ENCODE measurements at regions not wholly inside any gene's neighbourhood (a gene's known extent, or its start where the extent isn't known, plus 50 kb on each side); places are given as distances from the start of the nearest gene placed in this dataset.

DNA sequence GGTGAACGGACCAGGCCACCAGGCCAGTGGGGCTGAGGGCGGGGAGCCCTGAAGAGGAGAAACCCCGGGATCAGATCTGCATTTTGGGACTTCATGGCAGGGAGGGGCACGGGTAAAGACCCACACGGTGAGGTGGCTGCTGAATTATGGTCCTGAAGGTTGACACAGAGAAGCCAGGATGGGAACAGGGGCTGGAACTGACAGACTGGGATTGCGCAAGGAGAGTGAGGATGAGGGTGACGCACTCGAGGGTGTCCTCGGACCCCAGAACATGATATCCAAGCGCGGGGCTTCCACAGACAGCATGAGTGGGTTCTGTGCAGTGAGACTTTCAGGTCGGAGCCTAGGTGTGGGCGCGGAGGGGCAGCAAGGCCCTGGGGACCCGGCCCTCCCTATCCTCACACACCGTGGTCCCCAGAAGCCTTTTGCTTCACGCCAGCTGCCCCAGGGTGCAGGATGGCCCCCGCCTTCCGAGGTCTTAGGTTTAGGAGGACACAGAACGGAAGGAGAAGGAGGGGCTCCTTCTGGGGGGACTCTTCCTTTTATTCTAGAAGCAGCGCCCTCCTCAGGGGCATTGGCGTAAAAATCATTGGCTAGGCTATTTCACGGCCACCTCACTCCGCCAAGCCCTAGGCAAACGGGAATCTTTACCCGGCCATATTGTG is 416.8 kb upstream of the HS6ST1 start:
- Histone ChIP-seq H3K27ac (no peak overlapping the region), H3K4me3 (ENCODE audit: low read depth in 1 of 2, low read length in 1 of 2) (no peak overlapping the region), H3K27me3 (peaks cover 44% of the 10 kb centered on the region), H3K4me1 (ENCODE audit: control insufficient read depth in 1 of 2, insufficient read depth in 1 of 2, low read depth in 1 of 2, low read length in 1 of 2) (peaks cover 0 to 9% of the 10 kb centered on the region in 2 experiments), H3K9me3 (no peaks in the 10 kb centered on the region), H3K36me3 (no peaks in the 10 kb centered on the region)
- TF ChIP-seq, protein P1, sequence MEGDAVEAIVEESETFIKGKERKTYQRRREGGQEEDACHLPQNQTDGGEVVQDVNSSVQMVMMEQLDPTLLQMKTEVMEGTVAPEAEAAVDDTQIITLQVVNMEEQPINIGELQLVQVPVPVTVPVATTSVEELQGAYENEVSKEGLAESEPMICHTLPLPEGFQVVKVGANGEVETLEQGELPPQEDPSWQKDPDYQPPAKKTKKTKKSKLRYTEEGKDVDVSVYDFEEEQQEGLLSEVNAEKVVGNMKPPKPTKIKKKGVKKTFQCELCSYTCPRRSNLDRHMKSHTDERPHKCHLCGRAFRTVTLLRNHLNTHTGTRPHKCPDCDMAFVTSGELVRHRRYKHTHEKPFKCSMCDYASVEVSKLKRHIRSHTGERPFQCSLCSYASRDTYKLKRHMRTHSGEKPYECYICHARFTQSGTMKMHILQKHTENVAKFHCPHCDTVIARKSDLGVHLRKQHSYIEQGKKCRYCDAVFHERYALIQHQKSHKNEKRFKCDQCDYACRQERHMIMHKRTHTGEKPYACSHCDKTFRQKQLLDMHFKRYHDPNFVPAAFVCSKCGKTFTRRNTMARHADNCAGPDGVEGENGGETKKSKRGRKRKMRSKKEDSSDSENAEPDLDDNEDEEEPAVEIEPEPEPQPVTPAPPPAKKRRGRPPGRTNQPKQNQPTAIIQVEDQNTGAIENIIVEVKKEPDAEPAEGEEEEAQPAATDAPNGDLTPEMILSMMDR (IDR thresholded peaks at IDR 0.05), result no peak

DNA sequence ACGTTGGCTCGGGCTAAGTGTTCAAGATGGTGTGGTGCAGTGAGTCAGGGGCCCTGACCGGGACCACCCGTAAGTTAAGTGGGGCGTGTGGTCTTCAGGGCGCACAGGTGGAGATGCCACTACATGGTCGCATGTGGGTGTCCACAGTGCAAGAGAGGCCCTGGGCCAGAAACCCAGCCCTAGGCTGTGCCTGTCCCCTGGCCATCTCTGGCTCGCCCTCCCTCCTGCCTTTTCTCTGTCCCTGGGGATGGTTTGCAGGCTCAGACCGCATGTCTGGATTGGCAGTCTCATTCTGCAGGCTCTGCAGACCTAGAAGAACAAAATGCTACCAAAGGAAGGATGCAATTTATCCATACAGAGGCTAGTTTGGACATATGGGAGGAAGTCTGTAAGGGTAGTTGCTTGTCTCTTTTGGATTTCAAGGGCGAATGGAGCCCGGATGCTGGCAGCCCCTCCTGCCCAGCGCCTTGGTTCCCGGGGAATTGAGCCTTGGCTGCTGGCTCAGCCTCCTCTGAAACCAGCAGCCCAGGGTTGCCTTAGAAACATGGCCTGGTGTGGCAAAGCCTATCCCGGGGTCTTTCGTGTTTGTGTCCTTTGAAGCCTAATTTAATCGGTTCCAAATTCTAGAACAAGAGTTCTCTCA is 417.5 kb upstream of the HS6ST1 start:
- Histone ChIP-seq H3K4me1 (ENCODE audit: control insufficient read depth in 1 of 2, insufficient read depth in 1 of 2, low read depth in 1 of 2, low read length in 1 of 2) (peaks cover 0 to 9% of the 10 kb centered on the region in 2 experiments), H3K9me3 (no peaks in the 10 kb centered on the region), H3K4me3 (ENCODE audit: low read depth in 1 of 2, low read length in 1 of 2) (no peak overlapping the region), H3K27ac (no peak overlapping the region), H3K27me3 (peaks cover 44% of the 10 kb centered on the region), H3K36me3 (no peaks in the 10 kb centered on the region)
- TF ChIP-seq, protein P1 (IDR thresholded peaks at IDR 0.05), result no peak

DNA sequence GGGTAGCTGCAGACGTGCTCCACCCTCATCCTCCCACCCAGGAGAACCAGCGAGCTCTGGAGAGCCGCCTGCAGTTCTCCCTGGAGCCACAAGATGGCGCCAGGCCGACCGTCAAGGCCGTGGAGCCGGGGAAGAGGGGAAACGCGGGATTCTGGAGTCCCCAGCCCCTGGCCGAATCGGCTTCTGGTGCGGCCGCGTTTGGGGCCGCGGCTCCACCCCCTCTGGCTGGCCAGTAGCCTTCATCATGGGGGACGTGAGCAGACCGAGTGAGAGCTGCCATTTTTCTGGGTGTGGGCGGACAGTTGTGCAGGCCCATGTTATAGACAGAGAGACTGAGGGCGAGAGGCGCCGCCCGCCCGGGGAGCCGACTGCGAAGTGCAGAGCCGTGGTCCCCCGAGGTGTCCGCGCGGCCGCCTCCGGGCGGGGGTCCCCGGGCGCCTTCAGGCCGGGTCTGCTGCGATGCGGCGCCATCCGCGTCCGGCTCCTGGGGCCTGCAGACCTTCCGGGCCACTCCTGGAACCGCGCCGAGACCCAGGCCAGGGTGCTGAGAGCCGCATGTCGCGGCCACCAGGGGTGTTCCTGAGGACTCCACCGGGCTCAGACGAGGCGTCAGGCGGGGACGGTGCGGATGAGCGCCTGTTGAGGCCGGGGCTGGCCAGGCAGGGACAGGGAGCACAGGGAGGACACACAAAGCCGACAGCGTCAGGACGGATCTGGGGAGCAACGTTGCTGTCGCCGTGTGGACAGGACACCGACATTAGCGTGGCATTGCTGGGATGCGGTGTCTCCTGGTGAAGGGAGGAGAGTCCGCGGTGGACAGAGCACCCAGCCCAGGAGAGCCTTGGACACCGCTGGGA is 418.2 kb upstream of the HS6ST1 start:
- H3K4me3 ChIP-seq (ENCODE audit: low read depth in 1 of 2, low read length in 1 of 2), result peak overlapping the region in 1 of 2 experiments; percentile 34
- no peak overlapping the region for H3K27ac ChIP-seq
- TF ChIP-seq, protein P1 (IDR thresholded peaks at IDR 0.05), result peak; percentile 92

DNA sequence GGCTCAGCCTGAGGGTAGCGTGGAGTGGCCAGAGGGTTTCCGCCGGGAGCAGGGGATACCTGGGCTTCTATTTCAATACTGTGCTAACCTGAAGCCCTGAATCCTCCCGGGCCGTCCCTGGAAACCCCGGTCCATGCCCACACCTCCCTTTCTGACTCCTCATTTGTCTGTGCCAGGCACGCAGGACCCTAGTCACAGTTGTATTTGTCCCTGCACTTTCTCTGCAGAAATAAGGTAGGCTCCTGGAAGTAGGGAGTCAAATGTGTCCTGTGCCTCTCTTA is 418.8 kb upstream of the HS6ST1 start:
- peaks cover 44% of the 10 kb centered on the region for H3K27me3 ChIP-seq

More for the DNA sequence above, 418.2 kb upstream of the HS6ST1 start:
- H3K27me3 ChIP-seq, result peaks cover 44% of the 10 kb centered on the region
- H3K9me3 ChIP-seq, result no peaks in the 10 kb centered on the region
- H3K4me1 ChIP-seq (ENCODE audit: control insufficient read depth in 1 of 2, insufficient read depth in 1 of 2, low read depth in 1 of 2, low read length in 1 of 2), result peaks cover 0 to 9% of the 10 kb centered on the region in 2 experiments
- no peaks in the 10 kb centered on the region for H3K36me3 ChIP-seq

DNA sequence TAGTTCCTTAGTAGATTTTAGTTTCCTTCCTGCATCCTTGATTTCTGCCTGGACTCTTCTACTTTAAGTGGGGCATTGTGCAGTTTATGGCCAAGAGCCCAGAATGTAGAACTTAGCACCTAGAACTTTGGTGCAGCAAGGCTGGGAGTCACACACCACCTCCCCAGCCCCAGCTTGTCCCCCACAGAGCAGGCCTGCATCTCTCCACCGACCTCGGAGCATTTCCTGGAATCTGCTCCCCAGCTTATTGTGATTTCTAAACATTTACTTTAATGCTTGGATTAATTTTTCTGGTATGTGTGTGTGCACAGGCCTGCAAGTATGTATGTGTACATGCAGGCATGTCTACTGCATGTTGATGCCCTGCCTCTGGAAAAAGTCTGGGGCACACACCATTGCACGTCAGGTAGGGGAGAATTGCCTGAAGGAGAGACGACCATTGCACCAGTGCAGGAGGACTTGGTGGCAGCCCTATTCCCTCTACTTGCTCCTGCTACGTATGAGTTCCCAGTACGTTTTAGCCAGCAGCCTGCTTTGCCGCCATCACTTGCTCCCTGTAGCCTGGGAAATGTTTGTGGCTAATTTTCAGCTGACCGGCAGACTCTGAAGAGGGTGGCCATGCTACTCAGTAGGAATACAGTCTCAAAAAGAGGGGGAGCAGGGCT is 419.9 kb upstream of the HS6ST1 start:
- no peak overlapping the region for H3K27ac ChIP-seq
- H3K9me3 ChIP-seq, result no peaks in the 10 kb centered on the region
- H3K4me1 ChIP-seq (ENCODE audit: control insufficient read depth in 1 of 2, insufficient read depth in 1 of 2, low read depth in 1 of 2, low read length in 1 of 2), result peaks cover 0 to 9% of the 10 kb centered on the region in 2 experiments
- H3K4me3 ChIP-seq (ENCODE audit: low read depth in 1 of 2, low read length in 1 of 2), result no peak overlapping the region
- TF ChIP-seq, protein P1 (IDR thresholded peaks at IDR 0.05), result no peak
- peaks cover 38% of the 10 kb centered on the region for H3K27me3 ChIP-seq
- no peaks in the 10 kb centered on the region for H3K36me3 ChIP-seq

More for the DNA sequence above, 418.8 kb upstream of the HS6ST1 start:
- no peaks in the 10 kb centered on the region for H3K9me3 ChIP-seq
- TF ChIP-seq, protein P1 (IDR thresholded peaks at IDR 0.05), result no peak
- H3K4me3 ChIP-seq (ENCODE audit: low read depth in 1 of 2, low read length in 1 of 2), result no peak overlapping the region
- H3K36me3 ChIP-seq, result no peaks in the 10 kb centered on the region
- peaks cover 0 to 9% of the 10 kb centered on the region in 2 experiments for H3K4me1 ChIP-seq (ENCODE audit: control insufficient read depth in 1 of 2, insufficient read depth in 1 of 2, low read depth in 1 of 2, low read length in 1 of 2)
- H3K27ac ChIP-seq, result no peak overlapping the region
